Upper lobe of left lung (tissue), 6 donors: ENCODE measurements at regions not wholly inside any gene's neighbourhood (a gene's known extent, or its start where the extent isn't known, plus 50 kb on each side); places are given as distances from the start of the nearest gene placed in this dataset.

ENCODE experiments used
- ATAC-seq, 2 donors: fragments of 200-7000 bp; cut with Tn5 transposase; one replicate each; pipeline ENCODE4 v1.9.1; 2022; ENCODE audit warnings: mild to moderate bottlenecking in 2 of 2, moderate library complexity in 2 of 2; ENCODE audit not compliant: low FRiP score in 2 of 2
- DNase-seq, 2 donors: peaks; one replicate each; pipeline ENCODE4 v3.0.0-alpha.2; 2019 to 2020
- H3K27ac ChIP-seq, 4 donors: fragments of 200-600 bp; sonication (generic); one replicate each; pipeline ENCODE4 v1.5.1; 2016 to 2019
- H3K27me3 ChIP-seq, 4 donors: fragments of 200-600 bp; sonication (generic); one replicate each; pipeline ENCODE4 v1.5.1; 2017 to 2019
- H3K36me3 ChIP-seq, 4 donors: fragments of 200-600 bp; sonication (generic); one replicate each; pipeline ENCODE4 v1.5.1; 2016 to 2019
- H3K4me1 ChIP-seq, 4 donors: fragments of 200-600 bp; sonication (generic); one replicate each; pipeline ENCODE4 v1.5.1; 2018 to 2019
- H3K4me3 ChIP-seq, 4 donors: fragments of 200-600 bp; sonication (generic); one replicate each; pipeline ENCODE4 v1.5.1; 2017 to 2019; ENCODE audit warnings: mild to moderate bottlenecking in 2 of 4, moderate library complexity in 1 of 4
- H3K9me3 ChIP-seq, 4 donors: fragments of 200-600 bp; sonication (generic); one replicate each; pipeline ENCODE4 v1.5.1; 2018 to 2019
- CTCF ChIP-seq, 6 experiments: fragments of 450-650 bp in 4 of 6; fragments of 200-600 bp in 2 of 6; sonication (generic) in 2 of 6; IDR thresholded peaks; one replicate each; pipeline ENCODE4 v1.5.1; 2016 to 2019; ENCODE audit warnings: antibody characterized with exemption in 6 of 6
- EP300 ChIP-seq, 4 donors: sonication (generic); formaldehyde crosslinking; IDR thresholded peaks; one replicate each; pipeline ENCODE4 v1.5.1; 2017; ENCODE audit warnings: antibody characterized with exemption in 4 of 4, control low read depth in 2 of 4
- POLR2A ChIP-seq, 4 donors: fragments of 450-650 bp; IDR thresholded peaks; one replicate each; pipeline ENCODE4 v1.5.1; 2016 to 2017; ENCODE audit warnings: antibody characterized with exemption in 4 of 4, mild to moderate bottlenecking in 2 of 4
- POLR2AphosphoS5 ChIP-seq, 2 donors: sonication (generic); formaldehyde crosslinking; IDR thresholded peaks; one replicate each; pipeline ENCODE4 v1.5.1; 2017; ENCODE audit warnings: antibody characterized with exemption in 2 of 2
- WGBS, 2 donors: methylation state at CpG; one replicate each; pipeline ENCODE4 v1.1.5; 2017 to 2018; 5-methylcytosine and 5-hydroxymethylcytosine counted together
- donor health status: DM: no; HTN: no; CAD: no; lungs with moderate emphysema.
- donor health status: DM: no; HTN: yes; CAD: no; lungs with severe emphysema.

GRCh38 chr2:150706561-150706960 is 219.1 kb upstream of the RND3 start:
- no peak for ATAC-seq
- WGBS, 2 donors: 96 to 97% methylated on average over 2 of the region's 2 CpGs

GRCh38 chr2:150705767-150706166 is 218.3 kb upstream of the RND3 start:
- H3K27ac ChIP-seq: no peak overlapping the region
- H3K9me3 ChIP-seq: no peaks in the 10 kb centered on the region
- H3K4me3 ChIP-seq: no peak overlapping the region
- ATAC-seq (no peak), DNase-seq (no peak)
- no peaks in the 10 kb centered on the region for H3K36me3 ChIP-seq
- TF ChIP-seq POLR2AphosphoS5 (IDR thresholded peaks at IDR 0.05) (no peak), POLR2A (IDR thresholded peaks at IDR 0.05) (no peak), CTCF (IDR thresholded peaks at IDR 0.05) (no peak), EP300 (IDR thresholded peaks at IDR 0.05) (no peak)
- WGBS, 2 donors: 57% methylated on average over 2 of the region's 2 CpGs
- no peaks in the 10 kb centered on the region for H3K4me1 ChIP-seq
- H3K27me3 ChIP-seq: no peaks in the 10 kb centered on the region

More at GRCh38 chr2:150706561-150706960, 219.1 kb upstream of the RND3 start:
- no peaks in the 10 kb centered on the region for H3K9me3 ChIP-seq
- H3K4me1 ChIP-seq: no peaks in the 10 kb centered on the region
- no peak overlapping the region for H3K27ac ChIP-seq
- DNase-seq: no peak
- H3K27me3 ChIP-seq: no peaks in the 10 kb centered on the region
- H3K36me3 ChIP-seq: no peaks in the 10 kb centered on the region
- TF ChIP-seq POLR2A (IDR thresholded peaks at IDR 0.05) (no peak), CTCF (IDR thresholded peaks at IDR 0.05) (no peak), POLR2AphosphoS5 (IDR thresholded peaks at IDR 0.05) (no peak)
- H3K4me3 ChIP-seq: no peak overlapping the region

GRCh38 chr2:150705357-150705756 is 217.9 kb upstream of the RND3 start:
- WGBS, 2 donors: 85 to 91% methylated on average over 2 of the region's 2 CpGs
- H3K27ac ChIP-seq: no peak overlapping the region
- H3K4me1 ChIP-seq: no peaks in the 10 kb centered on the region
- no peaks in the 10 kb centered on the region for H3K36me3 ChIP-seq
- TF ChIP-seq EP300 (IDR thresholded peaks at IDR 0.05): no peak
- no peak for TF ChIP-seq POLR2A (IDR thresholded peaks at IDR 0.05)
- no peak for TF ChIP-seq CTCF (IDR thresholded peaks at IDR 0.05)
- no peak for TF ChIP-seq POLR2AphosphoS5 (IDR thresholded peaks at IDR 0.05)
- H3K4me3 ChIP-seq: no peak overlapping the region
- H3K9me3 ChIP-seq: no peaks in the 10 kb centered on the region
- DNase-seq (no peak), ATAC-seq (no peak)
- no peaks in the 10 kb centered on the region for H3K27me3 ChIP-seq

- Histone ChIP-seq H3K4me1 (no peaks in the 10 kb centered on the region), H3K27ac (no peak overlapping the region), H3K36me3 (no peaks in the 10 kb centered on the region), H3K27me3 (no peaks in the 10 kb centered on the region), H3K9me3 (no peaks in the 10 kb centered on the region), H3K4me3 (no peak overlapping the region)
- no peak for ATAC-seq
- DNase-seq: no peak
- no peak for TF ChIP-seq POLR2A (IDR thresholded peaks at IDR 0.05)
- TF ChIP-seq CTCF (IDR thresholded peaks at IDR 0.05): no peak
- TF ChIP-seq POLR2AphosphoS5 (IDR thresholded peaks at IDR 0.05): no peak
- no peak for TF ChIP-seq EP300 (IDR thresholded peaks at IDR 0.05)
- WGBS, 2 donors: 77 to 88% methylated on average over 2 of the region's 2 CpGs
These were observed 215.3 kb upstream of the RND3 start for GRCh38 chr2:150702791-150703190.

DNA sequence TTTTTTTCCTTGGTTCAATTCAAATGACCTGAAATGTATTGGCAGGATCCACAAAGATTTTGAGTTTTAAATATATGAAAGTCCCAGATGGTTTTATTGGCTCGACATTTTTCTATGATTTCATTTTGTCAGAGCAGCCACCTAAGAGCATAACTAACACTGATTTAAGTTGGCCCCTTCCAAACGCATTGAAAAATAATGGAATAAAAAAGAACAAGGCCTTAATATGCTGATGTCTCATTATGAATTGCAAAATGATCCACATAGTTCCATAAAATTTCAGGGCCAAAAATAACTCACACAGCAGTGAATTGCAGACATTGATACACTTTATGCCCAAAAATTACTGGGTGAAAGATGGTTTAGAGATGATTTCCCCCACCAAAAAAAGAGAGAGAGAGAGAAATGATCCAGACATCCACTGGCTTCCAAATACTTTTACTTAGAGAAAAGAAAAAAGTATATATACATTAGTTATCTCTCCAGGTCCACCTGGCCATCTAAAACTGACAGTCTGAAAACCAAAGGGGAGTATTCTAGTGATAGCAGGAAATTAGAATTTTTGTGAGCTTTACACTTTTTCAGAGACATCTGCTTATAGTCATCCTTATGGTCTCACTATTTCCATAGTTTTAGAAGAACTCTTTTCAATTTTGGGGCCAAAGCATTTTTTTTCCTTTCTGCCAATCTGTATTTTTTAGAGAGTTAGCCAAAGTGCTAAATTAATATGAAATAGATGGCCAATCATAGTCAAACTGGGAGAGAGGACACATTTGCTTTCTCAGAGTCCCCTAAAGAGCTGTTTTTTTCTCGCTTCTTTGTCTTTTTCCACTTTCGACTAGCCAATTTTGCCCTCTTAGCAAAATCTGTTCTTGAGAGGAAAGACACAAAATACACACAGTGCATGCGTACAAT is 213.5 kb upstream of the RND3 start:
- no peak overlapping the region for H3K27ac ChIP-seq
- ATAC-seq (no peak), DNase-seq (no peak)
- no peak overlapping the region for H3K4me3 ChIP-seq
- no peaks in the 10 kb centered on the region for H3K36me3 ChIP-seq
- no peaks in the 10 kb centered on the region for H3K27me3 ChIP-seq
- WGBS, 2 donors: 87 to 88% methylated on average over 5 of the region's 5 CpGs
- TF ChIP-seq POLR2A (IDR thresholded peaks at IDR 0.05) (no peak), EP300 (IDR thresholded peaks at IDR 0.05) (no peak), POLR2AphosphoS5 (IDR thresholded peaks at IDR 0.05) (no peak), CTCF (IDR thresholded peaks at IDR 0.05) (no peak)
- no peaks in the 10 kb centered on the region for H3K9me3 ChIP-seq
- no peaks in the 10 kb centered on the region for H3K4me1 ChIP-seq
